ENCODE measurements at regions not wholly inside any gene's neighbourhood (a gene's known extent, or its start where the extent isn't known, plus 50 kb on each side); places are given as distances from the start of the nearest gene placed in this dataset.

DNA sequence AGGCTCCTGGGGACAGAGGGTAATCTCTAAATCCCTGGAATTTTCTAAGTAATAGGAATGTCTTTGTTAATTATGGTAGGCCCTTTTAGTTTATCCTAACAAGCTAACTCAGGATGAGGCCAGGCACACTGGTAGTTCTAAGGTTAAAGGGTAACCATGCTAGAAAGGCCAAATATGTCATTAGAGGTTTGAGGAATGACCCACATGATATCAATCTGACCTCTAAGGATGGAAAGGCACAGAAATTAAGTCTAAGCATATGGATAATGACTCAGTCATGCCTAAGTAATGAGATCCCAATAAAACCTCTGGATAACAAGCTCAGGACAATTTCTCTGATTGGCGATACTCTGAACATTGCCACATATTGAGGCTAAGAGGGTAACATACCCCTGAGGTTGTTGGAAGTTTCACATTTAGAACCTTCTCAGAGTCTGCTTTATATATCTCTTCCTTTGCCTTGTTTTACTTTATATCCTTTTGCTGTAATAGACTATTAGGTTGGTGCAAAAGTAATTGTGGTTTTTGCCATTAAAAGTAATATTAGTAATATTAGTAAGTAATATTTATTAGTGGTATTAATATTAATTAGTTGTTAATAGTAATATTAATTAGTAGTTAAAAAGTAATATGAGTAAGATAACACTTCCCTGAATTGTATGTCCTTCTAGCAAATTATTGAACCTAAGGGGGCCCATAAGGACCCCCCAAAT is 806.3 kb upstream of the GCFC2 start:
- Histone ChIP-seq H3K27me3 (no peaks in the 10 kb centered on the region), H3K27ac (no peak overlapping the region), H3K4me1 (no peaks in the 10 kb centered on the region), H3K36me3 (ENCODE audit: low read depth, missing control alignments) (no peaks in the 10 kb centered on the region), H3K9me3 (no peaks in the 10 kb centered on the region), H3K4me3 (no peak overlapping the region)
- WGBS, 2 donors: 100% methylated on average over 1 of the region's 1 CpG
- no peak for DNase-seq
- intact Hi-C loops (cut with DNase I; ENCODE audit: low total_unique reads): no loop called here
- TF ChIP-seq, protein P1, sequence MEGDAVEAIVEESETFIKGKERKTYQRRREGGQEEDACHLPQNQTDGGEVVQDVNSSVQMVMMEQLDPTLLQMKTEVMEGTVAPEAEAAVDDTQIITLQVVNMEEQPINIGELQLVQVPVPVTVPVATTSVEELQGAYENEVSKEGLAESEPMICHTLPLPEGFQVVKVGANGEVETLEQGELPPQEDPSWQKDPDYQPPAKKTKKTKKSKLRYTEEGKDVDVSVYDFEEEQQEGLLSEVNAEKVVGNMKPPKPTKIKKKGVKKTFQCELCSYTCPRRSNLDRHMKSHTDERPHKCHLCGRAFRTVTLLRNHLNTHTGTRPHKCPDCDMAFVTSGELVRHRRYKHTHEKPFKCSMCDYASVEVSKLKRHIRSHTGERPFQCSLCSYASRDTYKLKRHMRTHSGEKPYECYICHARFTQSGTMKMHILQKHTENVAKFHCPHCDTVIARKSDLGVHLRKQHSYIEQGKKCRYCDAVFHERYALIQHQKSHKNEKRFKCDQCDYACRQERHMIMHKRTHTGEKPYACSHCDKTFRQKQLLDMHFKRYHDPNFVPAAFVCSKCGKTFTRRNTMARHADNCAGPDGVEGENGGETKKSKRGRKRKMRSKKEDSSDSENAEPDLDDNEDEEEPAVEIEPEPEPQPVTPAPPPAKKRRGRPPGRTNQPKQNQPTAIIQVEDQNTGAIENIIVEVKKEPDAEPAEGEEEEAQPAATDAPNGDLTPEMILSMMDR (IDR thresholded peaks at IDR 0.05): no peak
- TF ChIP-seq POLR2A (IDR thresholded peaks at IDR 0.05): no peak

DNA sequence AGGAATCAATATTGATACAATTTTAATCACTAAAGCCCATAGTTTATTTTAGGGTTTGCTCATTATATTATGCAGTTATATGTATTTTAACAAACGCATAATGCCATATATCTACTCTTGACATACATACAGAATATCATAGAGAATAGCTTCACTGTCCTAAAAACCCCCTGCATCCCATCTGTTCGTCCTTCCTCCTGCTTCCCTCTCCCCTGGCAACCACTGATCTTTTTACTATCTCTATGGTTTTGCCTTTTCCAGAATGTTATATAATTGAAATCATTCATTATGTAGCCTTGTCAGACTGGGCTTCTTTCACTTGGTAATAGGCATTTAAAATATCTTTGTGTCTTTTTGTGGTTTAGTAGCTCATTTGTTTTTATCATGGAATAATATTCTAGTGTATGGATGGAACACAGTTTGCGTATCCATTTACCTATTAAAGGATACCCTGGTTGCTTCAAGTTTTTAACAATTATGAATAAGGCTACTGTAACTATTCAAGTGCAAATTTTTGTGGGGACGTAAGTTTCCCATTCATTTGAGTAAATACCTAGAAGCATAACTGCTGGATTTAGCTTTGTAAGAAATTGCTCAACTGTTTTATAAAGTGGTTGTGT is 801.6 kb upstream of the GCFC2 start:
- no peak for DNase-seq
- Histone ChIP-seq H3K4me1 (no peaks in the 10 kb centered on the region), H3K36me3 (ENCODE audit: low read depth, missing control alignments) (no peaks in the 10 kb centered on the region), H3K27ac (no peak overlapping the region), H3K9me3 (no peaks in the 10 kb centered on the region), H3K4me3 (no peak overlapping the region), H3K27me3 (no peaks in the 10 kb centered on the region)
- intact Hi-C loops (cut with DNase I; ENCODE audit: low total_unique reads): no loop called here
- 69 to 72% methylated on average over 4 of the region's 4 CpGs for WGBS, 2 donors
- TF ChIP-seq POLR2A (IDR thresholded peaks at IDR 0.05): no peak
- TF ChIP-seq, protein P1 (IDR thresholded peaks at IDR 0.05): no peak

DNA sequence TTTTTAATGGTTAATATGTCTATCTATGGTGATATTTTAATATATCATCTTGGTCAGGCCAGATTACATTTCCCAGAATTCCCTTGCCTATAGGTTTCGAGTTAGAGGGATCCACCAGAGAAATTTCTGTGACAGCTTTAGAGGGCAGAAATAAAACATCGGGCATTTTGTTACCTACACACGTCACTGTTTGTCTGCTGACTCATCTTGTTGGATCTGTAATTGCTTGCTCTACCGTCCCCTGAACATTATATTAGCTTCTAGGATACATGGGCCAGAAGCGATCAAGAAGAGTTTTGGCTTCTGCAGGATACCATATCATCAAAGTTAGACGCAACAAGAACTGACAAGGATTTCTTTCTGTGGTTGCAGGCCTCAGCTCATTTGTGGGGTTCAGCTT is 795.8 kb upstream of the GCFC2 start:
- Histone ChIP-seq H3K27me3 (no peaks in the 10 kb centered on the region), H3K27ac (no peak overlapping the region), H3K9me3 (no peaks in the 10 kb centered on the region), H3K4me3 (no peak overlapping the region), H3K36me3 (ENCODE audit: low read depth, missing control alignments) (no peaks in the 10 kb centered on the region), H3K4me1 (no peaks in the 10 kb centered on the region)
- DNase-seq: no peak
- TF ChIP-seq, protein P1 (IDR thresholded peaks at IDR 0.05): no peak
- TF ChIP-seq POLR2A (IDR thresholded peaks at IDR 0.05): no peak
- intact Hi-C loops (cut with DNase I; ENCODE audit: low total_unique reads): no loop called here
- 68 to 71% methylated on average over 6 of the region's 6 CpGs for WGBS, 2 donors

DNA sequence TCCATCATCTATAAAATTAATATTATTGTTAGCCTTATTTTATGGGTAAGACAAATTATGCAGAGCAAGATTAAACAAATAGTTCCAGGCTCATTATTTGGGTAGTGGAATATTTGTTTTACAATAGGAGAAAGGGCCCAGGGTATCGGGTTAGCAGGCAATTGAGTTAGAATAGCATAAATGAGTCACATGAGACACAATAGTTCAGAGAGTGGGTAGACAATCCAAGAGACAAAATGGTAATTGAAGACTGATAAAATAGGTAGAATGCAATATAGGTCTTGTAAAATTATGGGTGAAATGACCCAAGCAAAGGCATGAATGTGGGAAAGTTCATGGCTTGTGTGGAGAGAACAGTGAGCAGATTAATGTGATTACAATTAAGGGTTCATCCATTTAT is 790.9 kb upstream of the GCFC2 start:
- intact Hi-C loops (cut with DNase I; ENCODE audit: low total_unique reads): no loop called here
- H3K27me3 ChIP-seq: no peaks in the 10 kb centered on the region

More for the DNA sequence above, 790.9 kb upstream of the GCFC2 start:
- H3K4me3 ChIP-seq: no peak overlapping the region
- no peaks in the 10 kb centered on the region for H3K4me1 ChIP-seq
- H3K36me3 ChIP-seq (ENCODE audit: low read depth, missing control alignments): no peaks in the 10 kb centered on the region
- WGBS, 2 donors: 93 to 94% methylated on average over 1 of the region's 1 CpG
- TF ChIP-seq POLR2A (IDR thresholded peaks at IDR 0.05): no peak
- TF ChIP-seq, protein P1 (IDR thresholded peaks at IDR 0.05): no peak
- DNase-seq: no peak
- no peak overlapping the region for H3K27ac ChIP-seq
- no peaks in the 10 kb centered on the region for H3K9me3 ChIP-seq
